WTC11 (cell line): ENCODE measurements at regions not wholly inside any gene's neighbourhood (a gene's known extent, or its start where the extent isn't known, plus 50 kb on each side); places are given as distances from the start of the nearest gene placed in this dataset.

Experiments
- ESRRA ChIP-seq: sonication (generic); formaldehyde crosslinking; IDR thresholded peaks from 2 replicates; pipeline ENCODE4 v1.8.1; 2022; ENCODE audit warnings: mild to moderate bottlenecking, missing genetic modification reagents, borderline replicate concordance
- ETV6 ChIP-seq: sonication (generic); formaldehyde crosslinking; IDR thresholded peaks from 2 replicates; pipeline ENCODE4 v1.8.1; 2022; ENCODE audit warnings: mild to moderate bottlenecking, missing genetic modification reagents
- FOXJ3 ChIP-seq: sonication (generic); formaldehyde crosslinking; IDR thresholded peaks from 2 replicates; pipeline ENCODE4 v1.9.0; 2021; ENCODE audit warnings: missing genetic modification reagents, mild to moderate bottlenecking, borderline replicate concordance
- NFE2L1 ChIP-seq: sonication (generic); formaldehyde crosslinking; IDR thresholded peaks from 2 replicates; pipeline ENCODE4 v1.8.1; 2023; ENCODE audit warnings: missing genetic modification reagents
- RELA ChIP-seq: sonication (generic); formaldehyde crosslinking; IDR thresholded peaks from 2 replicates; pipeline ENCODE4 v1.8.1; 2022; ENCODE audit warnings: missing genetic modification reagents, mild to moderate bottlenecking, borderline replicate concordance
- STAT6 ChIP-seq: sonication (generic); formaldehyde crosslinking; conservative IDR thresholded peaks from 2 replicates; pipeline ENCODE4 v1.8.1; 2023; ENCODE audit warnings: mild to moderate bottlenecking, low read depth, missing genetic modification reagents, moderate library complexity
- ZNF138 ChIP-seq: sonication (generic); formaldehyde crosslinking; conservative IDR thresholded peaks from 2 replicates; pipeline ENCODE4 v1.8.1; 2022; ENCODE audit warnings: mild to moderate bottlenecking, moderate library complexity, missing genetic modification reagents
- TF ChIP-seq, protein P1 (sequence below): fragments of 200-600 bp; IDR thresholded peaks from 2 replicates; pipeline ENCODE4 v1.8.0; 2022; ENCODE audit warnings: antibody characterized with exemption
- TF ChIP-seq, protein P2 (sequence below): sonication (generic); formaldehyde crosslinking; IDR thresholded peaks from 2 replicates; pipeline ENCODE4 v1.8.1; 2022; ENCODE audit warnings: low read depth, mild to moderate bottlenecking, moderate library complexity, missing genetic modification reagents, borderline replicate concordance

- TF ChIP-seq, protein P1, sequence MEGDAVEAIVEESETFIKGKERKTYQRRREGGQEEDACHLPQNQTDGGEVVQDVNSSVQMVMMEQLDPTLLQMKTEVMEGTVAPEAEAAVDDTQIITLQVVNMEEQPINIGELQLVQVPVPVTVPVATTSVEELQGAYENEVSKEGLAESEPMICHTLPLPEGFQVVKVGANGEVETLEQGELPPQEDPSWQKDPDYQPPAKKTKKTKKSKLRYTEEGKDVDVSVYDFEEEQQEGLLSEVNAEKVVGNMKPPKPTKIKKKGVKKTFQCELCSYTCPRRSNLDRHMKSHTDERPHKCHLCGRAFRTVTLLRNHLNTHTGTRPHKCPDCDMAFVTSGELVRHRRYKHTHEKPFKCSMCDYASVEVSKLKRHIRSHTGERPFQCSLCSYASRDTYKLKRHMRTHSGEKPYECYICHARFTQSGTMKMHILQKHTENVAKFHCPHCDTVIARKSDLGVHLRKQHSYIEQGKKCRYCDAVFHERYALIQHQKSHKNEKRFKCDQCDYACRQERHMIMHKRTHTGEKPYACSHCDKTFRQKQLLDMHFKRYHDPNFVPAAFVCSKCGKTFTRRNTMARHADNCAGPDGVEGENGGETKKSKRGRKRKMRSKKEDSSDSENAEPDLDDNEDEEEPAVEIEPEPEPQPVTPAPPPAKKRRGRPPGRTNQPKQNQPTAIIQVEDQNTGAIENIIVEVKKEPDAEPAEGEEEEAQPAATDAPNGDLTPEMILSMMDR, result no peak
- no peak for TF ChIP-seq ETV6 (CRISPR knock-in tag)
- TF ChIP-seq, protein P2, sequence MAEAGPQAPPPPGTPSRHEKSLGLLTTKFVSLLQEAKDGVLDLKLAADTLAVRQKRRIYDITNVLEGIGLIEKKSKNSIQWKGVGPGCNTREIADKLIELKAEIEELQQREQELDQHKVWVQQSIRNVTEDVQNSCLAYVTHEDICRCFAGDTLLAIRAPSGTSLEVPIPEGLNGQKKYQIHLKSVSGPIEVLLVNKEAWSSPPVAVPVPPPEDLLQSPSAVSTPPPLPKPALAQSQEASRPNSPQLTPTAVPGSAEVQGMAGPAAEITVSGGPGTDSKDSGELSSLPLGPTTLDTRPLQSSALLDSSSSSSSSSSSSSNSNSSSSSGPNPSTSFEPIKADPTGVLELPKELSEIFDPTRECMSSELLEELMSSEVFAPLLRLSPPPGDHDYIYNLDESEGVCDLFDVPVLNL (CRISPR knock-in tag), result no peak
- TF ChIP-seq ESRRA (CRISPR knock-in tag), result no peak
- TF ChIP-seq STAT6 (CRISPR knock-in tag), result no peak
- TF ChIP-seq FOXJ3 (CRISPR knock-in tag), result no peak
- no peak for TF ChIP-seq RELA (CRISPR knock-in tag)
- no peak for TF ChIP-seq ZNF138
- TF ChIP-seq NFE2L1 (CRISPR knock-in tag), result no peak
Observed at GRCh38 chr18:30860741-30861140, 181.8 kb downstream of the DSC3 start.
